ENCODE measurements at regions not wholly inside any gene's neighbourhood (a gene's known extent, or its start where the extent isn't known, plus 50 kb on each side); places are given as distances from the start of the nearest gene placed in this dataset.
"Not testable (repeated sequence)": the region's sequence is repeated elsewhere in the genome, so short reads cannot be mapped to it uniquely, and the experiment has no call there.

DNA sequence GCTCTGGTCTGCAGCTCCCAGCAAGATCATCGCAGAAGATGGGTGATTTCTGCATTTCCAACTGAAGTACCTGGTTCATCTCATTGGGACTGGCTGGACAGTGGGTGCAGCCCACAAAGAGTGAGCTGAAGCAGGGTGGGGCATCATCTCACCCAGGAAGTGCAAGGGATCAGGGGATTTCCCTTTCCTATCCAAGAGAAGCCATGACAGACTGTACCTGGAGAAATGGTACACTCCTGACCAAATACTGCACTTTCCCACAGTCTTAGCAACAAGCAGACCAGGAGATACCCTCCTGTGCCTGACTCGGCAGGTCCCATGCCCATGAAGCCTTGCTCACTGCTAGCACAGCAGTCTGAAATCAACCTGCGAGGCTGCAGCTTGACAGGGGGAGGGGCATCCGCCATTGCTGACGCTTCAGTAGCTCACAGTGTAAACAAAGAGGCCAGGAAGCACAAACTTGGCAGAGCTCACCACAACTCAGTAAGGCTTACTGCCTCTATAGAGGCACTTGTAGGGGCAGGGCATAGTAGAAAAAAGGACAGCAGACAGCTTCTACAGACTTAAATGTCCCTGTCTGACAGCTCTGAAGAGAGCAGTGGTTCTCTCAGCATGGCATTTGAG is 60.5 kb downstream of the AREG start:
- not testable (repeated sequence) for DNase-seq (ENCODE audit: low read depth)

DNA sequence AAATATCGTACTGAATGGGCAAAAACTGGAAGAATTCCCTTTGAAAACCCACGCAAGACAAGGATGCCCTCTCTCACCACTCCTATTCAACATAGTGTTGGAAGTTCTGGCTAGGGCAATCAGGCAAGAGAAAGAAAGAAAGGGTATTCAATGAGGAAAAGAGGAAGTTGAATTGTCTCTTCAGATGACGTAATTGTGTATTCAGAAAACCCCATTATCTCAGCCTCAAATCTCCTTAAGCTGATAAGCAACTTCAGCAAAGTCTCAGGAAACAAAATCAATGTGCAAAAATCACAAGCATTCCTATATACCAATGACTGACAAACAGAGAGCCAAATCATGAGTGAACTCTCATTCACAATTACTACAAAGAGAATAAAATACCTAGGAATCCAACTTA is 64.4 kb downstream of the AREG start:
- DNase-seq (ENCODE audit: low read depth), result not testable (repeated sequence)

GRCh38 chr4:74516303-74516702 is 71.4 kb downstream of the AREG start:
- DNase-seq (ENCODE audit: low read depth), result no peak

- no peak for DNase-seq (ENCODE audit: low read depth)
Measured at GRCh38 chr4:74517996-74518395, 73.1 kb downstream of the AREG start.

GRCh38 chr4:74522251-74522991 is 77.5 kb downstream of the AREG start:
- DNase-seq (ENCODE audit: low read depth), result no peak

- no peak for DNase-seq (ENCODE audit: low read depth)
Measured at GRCh38 chr4:74523096-74523495, 78.2 kb downstream of the AREG start.

DNA sequence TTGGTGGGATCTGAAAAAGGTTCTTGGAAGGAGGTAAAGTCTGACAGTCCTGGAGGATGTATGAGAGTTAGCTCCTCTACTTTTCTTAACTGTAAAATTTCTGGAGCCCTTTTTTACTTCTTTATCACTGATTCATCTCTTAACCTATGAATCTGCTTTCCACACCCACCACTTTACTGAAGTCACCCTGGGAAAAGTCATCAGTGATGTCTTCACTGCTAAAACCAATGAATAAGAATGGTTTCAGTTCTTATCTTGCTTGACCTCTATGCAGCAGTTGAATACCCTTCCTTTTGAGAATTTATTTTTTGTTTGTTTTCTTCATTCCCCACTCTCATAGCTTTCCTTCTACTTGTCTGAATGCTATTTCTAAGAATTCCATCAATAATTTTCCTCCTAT is 80.0 kb downstream of the AREG start:
- DNase-seq (ENCODE audit: low read depth), result no peak

GRCh38 chr4:74527049-74527448 is 82.1 kb downstream of the AREG start:
- no peak for DNase-seq (ENCODE audit: low read depth)

- no peak for DNase-seq (ENCODE audit: low read depth)
Measured at GRCh38 chr4:74528178-74528577, 83.2 kb downstream of the AREG start.

- no peak for DNase-seq (ENCODE audit: low read depth)
Measured at GRCh38 chr4:74529284-74530041, 84.5 kb downstream of the AREG start.

- DNase-seq (ENCODE audit: low read depth), result no peak
Measured at GRCh38 chr4:74531963-74532794, 87.2 kb downstream of the AREG start.

DNA sequence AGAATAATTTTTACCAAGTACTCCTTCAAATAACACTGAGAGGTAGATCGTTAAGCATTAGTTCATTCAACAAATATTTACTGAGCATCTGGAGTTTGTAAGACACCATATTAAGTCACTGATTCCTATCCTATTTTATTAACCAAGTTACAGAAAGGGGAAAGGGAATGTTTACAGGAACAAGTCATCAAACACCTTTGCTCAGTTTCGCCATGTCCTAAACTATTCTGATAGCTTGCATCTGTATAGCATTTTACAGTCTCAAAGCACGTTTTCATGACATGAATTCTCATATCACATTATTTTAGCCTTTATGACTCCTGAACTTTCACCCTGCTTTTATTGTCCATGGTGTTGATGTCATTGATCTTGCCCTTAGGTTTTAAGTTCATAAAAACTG is 89.2 kb downstream of the AREG start:
- DNase-seq (ENCODE audit: low read depth), result no peak

- no peak for DNase-seq (ENCODE audit: low read depth)
Measured at GRCh38 chr4:74534936-74535335, 90.0 kb downstream of the AREG start.

GRCh38 chr4:74535512-74535911 is 90.6 kb downstream of the AREG start:
- no peak for DNase-seq (ENCODE audit: low read depth)

GRCh38 chr4:74536557-74536956 is 91.6 kb downstream of the AREG start:
- no peak for DNase-seq (ENCODE audit: low read depth)

DNA sequence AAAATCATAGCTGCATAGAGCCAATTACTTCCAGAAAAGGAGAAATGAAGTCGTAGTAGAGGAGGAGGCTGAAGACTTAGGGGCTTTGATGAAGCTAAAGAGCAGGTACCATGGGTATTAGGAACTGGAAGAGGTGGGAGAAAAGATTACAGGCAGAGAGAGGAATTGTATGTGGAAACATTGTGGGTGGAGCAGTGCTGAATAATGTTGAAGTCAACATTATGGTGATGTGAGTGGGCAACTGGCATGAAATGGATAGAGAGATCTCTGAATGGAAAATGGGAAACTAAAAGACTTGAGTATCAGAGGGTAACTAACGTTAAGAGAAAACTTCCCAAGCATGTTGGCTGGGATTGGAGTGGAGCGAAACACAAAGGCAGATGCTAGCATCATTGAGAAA is 92.5 kb downstream of the AREG start:
- no peak for DNase-seq (ENCODE audit: low read depth)

GRCh38 chr4:74539044-74539790 is 94.3 kb downstream of the AREG start:
- DNase-seq (ENCODE audit: low read depth), result no peak

DNA sequence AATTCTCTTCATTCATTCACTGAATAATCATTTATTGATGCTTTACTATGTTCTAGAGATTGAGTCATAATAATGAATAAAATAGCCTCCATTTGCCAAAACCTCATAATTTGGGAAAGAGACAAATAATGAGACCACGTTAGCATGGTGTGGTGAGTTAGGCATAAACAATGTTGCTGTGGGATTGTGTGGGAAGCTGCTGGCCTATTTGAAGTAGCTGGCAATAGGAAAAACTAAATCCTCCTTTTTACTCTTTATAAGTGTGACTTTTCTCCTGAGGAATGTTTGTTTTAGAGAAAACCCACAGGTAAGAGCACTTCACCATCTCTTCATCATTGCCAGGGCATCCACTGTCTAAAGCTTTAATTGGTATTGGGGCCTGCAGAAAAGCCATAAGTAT is 95.3 kb downstream of the AREG start:
- no peak for DNase-seq (ENCODE audit: low read depth)

DNA sequence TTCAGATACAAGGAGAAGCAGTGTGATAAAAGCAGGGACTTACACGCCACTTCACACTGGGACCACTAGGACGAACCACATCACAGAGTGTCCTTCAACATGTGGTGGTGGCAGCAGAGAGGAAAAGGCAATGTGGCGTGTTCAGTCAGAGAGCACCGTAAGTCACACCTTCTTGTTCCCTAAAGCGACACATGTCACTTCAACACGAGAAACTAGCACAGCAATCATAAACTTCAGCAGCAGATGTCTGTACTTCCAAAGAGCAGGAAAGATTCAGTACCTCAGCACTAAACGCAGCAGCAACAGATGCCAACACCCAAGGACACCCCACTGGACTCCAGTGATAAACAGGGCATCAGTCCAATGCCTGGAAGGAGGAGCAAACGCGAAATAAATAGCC is 96.7 kb downstream of the AREG start:
- DNase-seq (ENCODE audit: low read depth), result no peak

GRCh38 chr4:74543231-74543781 is 98.4 kb downstream of the AREG start:
- no peak for DNase-seq (ENCODE audit: low read depth)

DNA sequence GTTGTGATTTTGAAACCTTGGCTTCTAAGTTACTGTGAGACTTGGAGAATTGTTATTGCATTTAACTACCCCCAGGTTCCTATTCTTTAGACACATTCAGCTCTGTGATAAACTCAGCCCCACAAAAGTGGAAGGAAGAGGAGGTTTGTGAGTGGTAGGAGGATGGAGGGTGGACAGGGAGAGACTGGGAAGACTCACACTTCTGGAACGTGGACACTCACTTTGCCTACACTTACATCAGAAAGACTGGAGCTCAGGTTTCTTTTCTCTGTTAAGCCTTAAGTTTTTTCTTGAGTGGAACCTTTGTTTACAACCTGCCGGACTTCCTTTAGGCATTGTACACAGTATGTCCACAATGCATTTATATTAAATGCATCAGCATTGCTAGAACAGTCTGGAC is 99.0 kb downstream of the AREG start:
- no peak for DNase-seq (ENCODE audit: low read depth)
